Heart left ventricle (tissue), 13 donors: ENCODE measurements at regions not wholly inside any gene's neighbourhood (a gene's known extent, or its start where the extent isn't known, plus 50 kb on each side); places are given as distances from the start of the nearest gene placed in this dataset.

ENCODE experiments used
- CTCF ChIP-seq, 12 donors: fragments of 200-600 bp; sonication (generic) in 4 of 12; IDR thresholded peaks; one replicate each; pipeline versions ENCODE4 v1.5.0 to v1.8.0; 2018 to 2022; ENCODE audit warnings: antibody characterized with exemption in 12 of 12, mild to moderate bottlenecking in 5 of 12
- POLR2A ChIP-seq, 2 donors: fragments of 450-650 bp; IDR thresholded peaks; one replicate each; pipeline ENCODE4 v1.6.1; 2017; ENCODE audit warnings: antibody characterized with exemption in 2 of 2, mild to moderate bottlenecking in 2 of 2, moderate library complexity in 2 of 2
- donor health status: ischemic (EF 13 %, LVEDD 7.1; RV severe dilation, severe dysfunction).
- donor health status: DM: no; HTN: yes; CAD: no.
- donor health status: DM: no; HTN: no; CAD: no.
- donor health status: ischemic (EF 25% LVEDD 6.9; RV normal size, moderate dysfunction).
- donor health status: ischemic (EF 25% LVEDD 5.7; RV mildly dilated, moderate dysfunction).
- donor health status: ischemic (EF 35%, LVEDD 5.7; RV mildly dilated, moderate dysfunction).
- donor health status: nonischemic (EF 11% LVEDD 7.7; RV severe dilation, severe dysfunction).
- donor health status: DM: yes; HTN: yes; CAD: no.
- donor health status: PGD.
- donor health status: ischemic (EF 29% LVEDD 5.4; RV normal size, mild dysfunction).
- donor health status: nonischemic (EF 23%, LVEDD 6.1; RV moderate dilation, normal function).

DNA sequence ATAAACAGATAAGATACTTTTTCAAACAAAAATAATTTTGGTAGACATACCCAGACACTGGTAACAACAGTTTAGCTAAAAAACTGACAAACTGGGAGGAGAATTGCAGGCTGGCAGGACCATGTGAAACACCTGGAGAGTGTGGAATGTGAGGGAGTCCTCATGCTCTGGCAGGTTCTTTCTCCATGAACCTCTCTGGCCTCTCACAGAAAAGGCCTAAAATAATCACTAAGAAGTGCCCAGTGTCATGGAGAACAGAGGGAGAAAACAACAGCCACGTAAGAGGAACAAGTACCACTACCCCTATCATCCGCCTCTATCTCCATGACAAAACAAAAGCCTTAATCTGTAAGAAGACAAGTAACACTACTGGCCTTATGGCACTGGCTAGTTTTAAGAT is 1227.5 kb upstream of the CDH9 start:
- TF ChIP-seq CTCF (IDR thresholded peaks at IDR 0.05) (no peak), POLR2A (IDR thresholded peaks at IDR 0.05) (no peak)
